IMR-90 (cell line): ENCODE measurements at regions not wholly inside any gene's neighbourhood (a gene's known extent, or its start where the extent isn't known, plus 50 kb on each side); places are given as distances from the start of the nearest gene placed in this dataset.

Experiments
- CTCF ChIP-seq: conservative IDR thresholded peaks from 2 replicates; pipeline ENCODE4 v1.5.1; 2012; ENCODE audit warnings: mild to moderate bottlenecking, low read depth, low read length, improper control_type of control experiment
- MAFK ChIP-seq: IDR thresholded peaks from 2 replicates; pipeline ENCODE4 v1.6.1; 2012; ENCODE audit warnings: low read depth, low read length, improper control_type of control experiment
- RAD21 ChIP-seq: IDR thresholded peaks from 2 replicates; pipeline ENCODE4 v1.6.1; 2012; ENCODE audit warnings: low read length, improper control_type of control experiment
- RFX5 ChIP-seq: IDR thresholded peaks from 2 replicates; pipeline ENCODE4 v1.8.0; 2012; ENCODE audit warnings: low read depth, mild to moderate bottlenecking, low read length, moderate library complexity

DNA sequence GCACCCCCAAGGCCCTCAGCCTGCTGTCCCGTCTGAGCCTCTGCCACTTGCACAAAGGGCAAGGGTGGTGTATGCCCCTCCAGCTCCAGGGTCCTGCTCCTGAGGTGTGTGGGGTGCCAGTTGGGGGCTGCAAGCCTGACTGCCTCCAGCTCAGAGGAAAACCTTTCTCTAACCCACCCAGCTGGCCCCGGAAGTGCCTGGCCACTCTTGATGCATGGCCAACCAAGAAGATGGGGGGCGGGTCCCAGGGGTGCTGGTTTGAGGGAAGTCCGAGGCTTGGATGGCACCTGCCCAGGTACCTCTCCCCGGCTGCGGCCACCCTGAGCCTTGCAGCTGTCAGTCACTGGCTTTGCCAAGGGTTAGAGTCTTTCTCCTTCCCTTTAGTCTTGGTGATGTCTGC, 112.6 kb upstream of the TMPRSS2 start:
- no peak for TF ChIP-seq MAFK
- TF ChIP-seq CTCF = no peak
- no peak for TF ChIP-seq RAD21
- TF ChIP-seq RFX5 = no peak
